ENCODE measurements at regions not wholly inside any gene's neighbourhood (a gene's known extent, or its start where the extent isn't known, plus 50 kb on each side); places are given as distances from the start of the nearest gene placed in this dataset.
"Not testable (repeated sequence)": the region's sequence is repeated elsewhere in the genome, so short reads cannot be mapped to it uniquely, and the experiment has no call there.

DNA sequence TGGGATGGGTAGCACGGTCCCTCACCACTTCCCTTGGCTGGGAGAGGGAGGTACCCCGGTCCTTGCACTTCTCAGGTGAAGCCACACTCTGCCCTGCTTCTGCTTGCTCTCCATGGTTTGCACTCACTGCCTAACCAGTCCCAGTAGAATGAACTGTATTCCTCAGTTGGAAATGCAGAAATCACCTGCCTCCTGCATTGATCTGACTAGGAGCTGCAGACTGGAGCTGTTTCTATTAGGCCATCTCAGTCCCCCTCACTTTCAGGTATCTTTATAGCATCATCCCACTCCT, 264.9 kb downstream of the ZWINT start:
- no peak for DNase-seq

DNA sequence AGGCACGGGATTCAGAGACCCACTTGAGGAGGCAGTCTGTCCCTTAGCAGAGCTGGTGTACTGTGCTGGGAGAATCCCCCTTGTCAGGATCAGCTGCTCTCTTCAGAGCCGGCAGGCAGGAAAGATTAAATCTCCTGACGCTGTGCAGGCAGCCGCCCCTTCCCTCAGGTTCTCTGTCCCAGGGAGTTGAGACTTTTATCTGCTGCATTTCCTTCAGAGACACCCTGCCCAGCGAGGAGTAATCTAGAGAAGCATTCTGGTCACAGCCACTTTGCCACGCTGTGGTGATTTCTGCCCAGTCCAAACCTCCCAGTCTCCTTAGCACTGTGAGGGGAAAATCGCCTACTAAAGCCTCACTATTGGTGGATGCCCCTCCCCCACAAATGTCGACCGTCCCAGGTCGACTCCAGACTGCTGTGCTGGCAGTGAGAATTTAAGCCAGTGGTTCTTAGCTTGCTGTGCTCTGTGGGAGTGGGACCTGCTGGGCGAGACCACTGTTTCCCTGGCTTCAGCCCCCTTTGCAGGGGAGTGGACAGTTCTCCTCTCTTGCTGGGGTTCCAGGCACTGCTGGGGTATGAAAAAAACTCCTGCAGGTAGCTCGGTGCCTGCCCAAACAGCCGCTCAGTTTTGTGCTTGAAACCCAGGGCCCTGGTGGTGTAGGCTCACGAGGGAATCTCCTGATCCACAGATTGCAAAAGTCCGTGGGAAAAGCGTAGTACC, 265.4 kb downstream of the ZWINT start:
- no peak for DNase-seq

DNA sequence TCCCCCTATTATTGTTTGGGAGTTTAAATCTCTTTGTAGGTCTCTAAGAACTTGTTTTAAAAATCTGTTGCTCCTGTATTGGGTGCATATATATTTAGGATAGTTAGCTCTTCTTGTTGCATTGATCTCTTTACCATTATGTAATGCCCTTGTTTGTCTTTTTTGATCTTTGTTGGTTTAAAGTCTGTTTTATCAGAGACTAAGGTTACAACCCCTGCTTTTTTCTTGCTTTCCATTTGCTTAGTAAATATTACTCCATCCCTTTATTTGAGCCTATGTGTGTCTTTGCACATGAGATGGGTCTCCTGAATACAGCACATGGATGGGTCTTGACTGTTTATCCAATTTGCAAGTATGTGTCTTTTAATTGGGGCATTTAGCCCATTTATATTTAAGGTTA, 267.4 kb downstream of the ZWINT start:
- DNase-seq = not testable (repeated sequence)

DNA sequence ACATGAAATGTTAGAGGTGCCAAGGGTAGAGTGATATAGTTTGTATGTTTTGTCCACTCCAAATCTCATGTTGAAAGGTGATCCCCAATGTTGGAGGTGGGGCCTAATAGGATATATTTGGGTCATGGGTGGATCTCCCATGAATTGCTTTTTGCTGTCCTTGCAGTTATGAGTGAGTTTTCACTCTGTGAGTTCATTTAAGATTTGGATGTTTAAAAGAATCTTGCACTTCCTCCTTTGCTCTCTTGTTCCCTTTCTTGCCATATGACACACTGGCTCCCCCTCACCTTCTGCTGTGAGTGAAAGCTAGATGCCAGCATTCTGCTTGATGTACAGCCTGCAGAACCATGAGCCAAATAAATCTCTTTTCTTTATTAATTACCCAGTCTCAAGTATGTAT, 269.2 kb downstream of the ZWINT start:
- no peak for DNase-seq

DNA sequence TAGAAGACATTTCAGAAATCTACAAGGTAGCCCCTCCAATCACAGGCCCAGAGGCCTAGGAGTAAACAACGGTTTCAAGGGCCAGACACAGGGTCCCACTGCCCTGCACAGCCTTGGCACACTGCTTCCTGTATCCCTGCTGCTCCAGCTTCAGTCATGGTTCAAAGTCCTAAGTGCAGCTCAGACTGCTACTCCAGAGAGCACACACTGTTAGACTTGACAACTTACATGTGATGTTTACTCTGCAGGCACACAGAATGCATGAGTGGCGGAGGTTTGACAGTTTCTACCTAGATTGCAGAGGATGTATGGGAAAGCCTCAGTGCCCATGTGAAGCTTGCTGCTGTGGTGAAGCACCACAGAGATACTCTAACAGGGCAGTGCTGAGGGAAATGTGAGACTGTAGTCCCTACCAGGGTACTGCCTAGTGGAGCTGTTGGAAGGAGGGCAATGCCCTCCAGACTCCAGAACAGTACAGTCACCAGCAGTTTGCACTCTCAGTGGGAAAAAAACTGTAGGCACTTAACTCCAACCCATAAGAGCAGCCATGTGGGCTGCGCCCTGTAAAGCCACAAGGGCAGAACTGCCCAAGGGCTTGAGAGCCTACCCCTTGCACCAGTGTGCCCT, 270.0 kb downstream of the ZWINT start:
- no peak for DNase-seq

DNA sequence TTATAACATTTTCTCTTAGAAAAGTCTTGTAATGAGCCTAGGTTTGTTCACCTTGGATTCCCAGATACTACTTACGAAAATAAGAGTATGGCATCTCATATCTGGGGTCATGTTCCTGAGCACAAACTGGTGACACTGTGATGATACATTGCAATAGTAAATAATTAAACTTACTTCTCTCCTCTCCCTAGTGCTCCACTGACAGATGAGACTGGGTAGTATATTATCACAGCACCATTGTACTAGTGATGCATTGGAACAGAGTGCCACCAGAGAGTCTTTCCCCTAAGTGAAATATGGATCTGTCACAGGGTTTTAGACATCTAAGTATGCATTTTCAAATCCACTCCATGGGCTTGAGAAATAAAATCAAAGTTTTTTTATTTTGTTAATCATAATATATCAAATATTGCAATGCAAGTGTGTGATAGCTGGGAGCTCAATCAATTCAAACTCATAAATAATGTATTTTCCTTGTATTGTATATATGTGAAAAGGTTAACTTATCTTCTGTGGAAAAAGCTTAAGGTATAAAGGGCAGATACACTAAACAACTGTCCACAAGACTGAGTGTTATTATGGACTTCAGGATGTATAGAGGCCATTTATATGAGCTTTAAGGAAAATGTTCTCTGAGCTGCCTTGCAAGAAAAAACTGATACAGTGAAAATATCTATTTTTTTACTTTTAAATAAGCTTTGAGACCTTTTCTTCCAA, 275.5 kb downstream of the ZWINT start:
- no peak for DNase-seq

GRCh38 chr10:56082169-56082568, 278.9 kb downstream of the ZWINT start:
- no peak for DNase-seq

DNA sequence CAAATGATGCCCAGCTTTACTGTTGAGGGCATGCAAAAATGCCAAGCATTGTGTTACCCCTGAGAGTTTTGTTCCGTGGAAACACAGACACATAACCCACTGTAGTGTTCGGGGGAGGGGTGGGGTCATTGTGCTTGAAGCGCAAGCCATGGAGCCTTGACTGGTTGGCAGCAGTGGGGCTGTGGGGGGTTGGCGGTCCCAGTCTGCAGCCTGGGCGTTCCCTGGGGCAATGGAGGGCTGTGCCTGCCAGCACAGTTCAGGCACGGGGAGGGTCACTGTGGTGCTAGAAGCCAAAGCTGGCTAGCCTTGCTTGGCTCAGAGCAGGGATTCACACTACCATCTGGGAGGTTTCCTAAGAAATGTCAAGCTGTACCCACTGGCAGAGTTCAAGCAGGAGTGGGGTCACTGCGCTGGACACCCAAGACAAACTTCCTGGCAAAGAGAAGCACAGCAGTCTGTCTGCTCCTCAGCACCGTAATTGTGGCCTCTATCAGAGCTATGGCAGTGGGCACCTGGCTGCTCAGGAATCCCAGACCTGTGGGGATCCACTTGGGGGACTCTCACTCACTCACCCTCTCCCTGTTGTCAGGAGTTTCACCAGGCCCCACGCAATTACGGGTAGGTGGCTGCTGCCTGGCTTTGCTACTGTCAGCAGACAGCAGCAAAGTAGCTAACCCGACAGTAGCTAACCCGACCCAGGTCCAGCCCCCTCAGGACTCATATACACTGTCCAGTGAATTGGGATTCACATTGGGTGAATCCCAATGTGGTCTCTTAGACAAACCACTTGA, 292.4 kb downstream of the ZWINT start:
- DNase-seq = no peak

DNA sequence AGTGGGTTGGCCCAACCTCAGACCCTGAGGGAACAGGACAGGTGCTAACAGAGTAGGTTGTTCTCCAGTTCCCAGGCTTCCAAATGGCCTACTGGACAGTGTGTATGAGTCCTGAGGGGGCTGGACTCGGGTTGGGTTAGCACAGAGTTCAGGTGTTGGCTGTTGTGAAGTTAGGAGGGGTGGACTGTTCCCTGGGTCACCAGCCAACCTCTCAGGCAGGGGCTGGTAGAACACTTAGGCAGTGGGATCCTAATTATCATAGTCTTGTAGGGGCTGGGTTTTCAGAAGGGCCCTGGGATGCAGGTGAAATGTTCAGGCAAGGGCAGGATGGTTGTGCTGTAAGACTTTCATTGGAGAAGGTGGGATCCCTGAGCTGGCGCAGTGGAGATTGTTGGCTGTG, 293.0 kb downstream of the ZWINT start:
- no peak for DNase-seq

DNA sequence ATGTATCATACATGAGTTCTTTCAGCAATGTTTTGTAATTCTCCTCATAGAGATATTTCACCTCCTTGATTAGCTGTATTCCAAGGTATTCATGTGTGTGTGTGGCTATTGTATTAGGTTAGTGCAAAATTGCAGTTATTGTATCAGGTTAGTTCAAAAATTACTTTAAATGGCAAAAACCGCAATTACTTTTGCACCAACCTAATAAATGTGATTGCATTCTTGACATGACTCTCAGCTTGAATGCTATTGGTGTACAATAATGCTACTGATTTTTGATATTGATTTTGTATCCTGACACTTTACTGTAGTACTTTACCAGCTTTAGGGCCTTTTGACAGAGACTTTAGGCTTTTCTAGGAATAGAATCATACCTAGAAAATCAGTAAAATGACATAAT, 297.4 kb downstream of the ZWINT start:
- DNase-seq = no peak

DNA sequence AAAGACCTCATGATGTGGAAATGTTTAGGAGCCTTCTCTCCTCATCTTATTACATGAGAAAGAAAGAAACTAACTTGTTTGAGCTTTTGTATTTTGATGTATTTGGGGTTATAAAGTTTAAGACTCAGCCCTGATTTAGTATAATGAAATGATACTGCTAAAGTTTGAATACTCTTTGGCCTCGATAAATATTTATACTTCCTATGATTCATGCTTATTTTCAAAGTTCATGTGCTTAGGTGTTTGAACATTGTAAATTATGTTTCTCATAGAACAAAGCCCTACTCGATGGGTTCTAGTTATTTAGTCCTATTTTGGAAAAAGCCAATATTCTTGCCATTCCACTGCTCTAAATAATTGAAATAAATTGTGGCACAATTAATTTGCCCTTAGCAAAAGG, 303.2 kb downstream of the ZWINT start:
- DNase-seq = no peak

DNA sequence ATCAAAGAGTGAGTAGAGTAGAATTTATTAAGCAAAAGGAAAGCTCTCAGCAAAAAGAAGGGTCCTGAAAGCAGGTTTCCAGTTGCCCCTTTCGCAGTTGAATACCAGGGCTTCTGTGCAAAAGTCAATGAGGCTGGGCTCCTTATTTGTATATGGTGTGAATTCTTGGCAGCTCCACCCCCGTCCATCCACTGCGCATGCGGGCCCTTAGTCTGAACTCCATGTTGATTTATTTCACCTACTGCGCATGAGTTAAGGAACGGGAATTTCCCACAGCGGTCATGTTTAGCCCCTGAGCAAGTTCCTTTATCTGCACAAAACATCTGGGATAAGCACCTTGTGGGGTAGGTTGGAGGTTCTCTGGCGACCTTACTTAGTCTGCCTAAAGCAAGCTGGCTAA, 325.6 kb downstream of the ZWINT start:
- no peak for DNase-seq

DNA sequence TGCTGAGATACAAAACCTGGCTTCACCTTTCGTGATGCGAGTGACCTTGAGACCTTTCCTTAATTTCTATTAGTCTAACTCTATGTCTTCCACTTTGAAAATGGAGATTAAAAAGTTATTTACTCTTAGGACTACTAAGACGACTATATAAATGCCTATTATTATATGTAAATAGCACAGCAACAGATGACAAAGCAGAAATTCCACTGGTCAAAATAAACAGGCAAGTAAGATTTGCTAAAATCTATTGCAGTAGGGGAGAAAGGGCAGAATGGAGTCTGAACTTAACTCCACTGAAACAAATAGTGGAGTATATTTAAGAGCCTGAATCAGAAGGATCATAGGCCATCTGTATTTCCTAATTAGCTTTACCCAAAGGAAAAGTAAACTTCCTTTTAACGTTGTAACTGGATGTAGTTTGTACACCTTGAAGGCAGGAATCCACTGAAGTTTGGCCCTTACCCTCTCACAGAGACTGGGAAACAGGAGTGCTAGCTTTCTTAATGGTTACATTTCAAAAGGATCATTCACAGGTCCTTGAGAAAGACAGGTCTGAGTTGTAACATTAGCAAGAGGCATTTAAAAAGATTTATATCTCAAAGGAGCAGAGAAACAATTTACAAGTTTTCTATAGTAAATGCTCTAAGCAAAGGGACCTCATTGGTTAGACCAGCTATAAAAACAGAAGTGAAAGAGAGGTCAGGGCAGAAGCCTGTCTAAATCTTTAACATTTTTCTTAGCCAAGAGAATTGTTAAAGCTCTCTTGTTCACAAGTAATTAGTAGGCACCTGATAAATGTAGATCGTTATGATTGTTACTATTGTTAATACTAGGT, 332.5 kb downstream of the ZWINT start:
- DNase-seq = no peak

DNA sequence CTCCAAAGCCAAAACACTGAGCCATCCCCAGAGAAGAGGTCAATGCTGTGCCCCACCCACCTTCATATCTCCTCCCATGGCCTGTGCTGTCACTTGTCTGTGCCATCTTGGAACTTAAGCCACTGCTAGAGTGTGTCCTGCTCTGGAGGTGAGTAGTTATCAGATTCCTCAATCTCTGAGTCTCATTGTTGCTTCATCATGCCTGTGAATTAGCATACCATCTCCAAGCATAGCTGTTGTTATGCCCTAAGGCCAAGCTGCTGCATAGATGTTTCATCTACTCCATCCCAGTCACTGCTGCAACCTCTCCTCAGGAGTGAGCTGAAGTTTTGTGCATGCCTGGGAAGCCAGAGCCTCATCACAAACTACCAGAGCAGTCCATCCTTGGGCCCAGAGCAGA, 349.0 kb downstream of the ZWINT start:
- no peak for DNase-seq

DNA sequence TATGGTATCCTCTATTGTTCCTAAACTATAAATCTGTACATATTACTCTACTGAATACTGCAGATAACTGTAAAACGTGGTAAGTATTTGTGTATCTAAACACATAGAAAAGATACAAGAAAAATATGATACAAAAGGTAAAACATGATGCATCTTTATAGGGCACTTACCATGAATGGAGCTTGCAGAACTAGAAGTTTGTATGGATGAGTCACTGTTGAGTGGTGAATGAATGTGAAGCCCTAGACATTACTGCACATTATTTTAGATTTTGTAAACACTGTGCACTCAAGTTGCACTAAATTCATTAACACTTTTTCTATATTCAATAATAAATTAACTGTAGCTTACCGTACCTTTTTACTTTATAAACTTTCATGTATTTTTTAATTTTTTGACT, 357.5 kb downstream of the ZWINT start:
- DNase-seq = no peak

DNA sequence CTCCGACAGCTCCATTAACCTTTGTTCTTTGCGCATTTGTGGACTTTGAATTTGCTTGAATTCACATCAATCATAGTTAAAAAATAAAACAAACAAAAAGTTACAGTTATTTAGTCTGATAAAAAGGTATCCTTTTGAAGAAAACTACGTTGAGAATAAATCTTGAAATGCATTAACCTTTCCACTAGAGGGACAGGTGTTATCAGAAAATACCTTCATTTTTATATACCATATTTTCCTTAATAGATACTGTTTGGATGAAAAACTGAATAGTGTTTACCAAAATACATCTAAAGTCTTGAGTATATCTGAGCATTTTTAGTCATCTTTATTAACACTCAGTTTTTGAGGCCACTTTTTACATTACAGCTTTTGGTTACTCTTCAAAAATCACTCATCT, 371.9 kb downstream of the ZWINT start:
- DNase-seq = no peak

- no peak for DNase-seq
Measured at GRCh38 chr10:55979203-55979602, 381.9 kb downstream of the ZWINT start.

GRCh38 chr10:55966101-55966500, 395.0 kb downstream of the ZWINT start:
- DNase-seq = no peak

DNA sequence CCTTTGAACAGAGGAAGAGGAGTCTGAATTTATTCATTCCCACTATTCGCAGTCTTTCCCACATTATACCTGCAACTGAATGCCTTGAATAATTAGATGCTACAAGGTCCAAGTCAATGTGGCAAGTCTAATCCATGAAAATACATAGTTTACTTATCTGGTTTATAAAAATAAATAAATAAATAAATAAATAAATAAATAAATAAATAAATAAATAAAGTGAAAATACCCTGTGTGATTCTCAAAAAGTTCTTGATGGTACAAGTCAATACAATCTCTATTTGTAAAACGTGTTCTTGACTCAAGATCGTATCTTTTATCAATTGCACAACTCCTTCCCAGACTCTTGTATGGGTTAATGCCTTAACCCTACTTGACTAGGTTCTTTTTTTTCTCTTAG, 417.7 kb downstream of the ZWINT start:
- DNase-seq = no peak

GRCh38 chr10:55929291-55929690, 431.8 kb downstream of the ZWINT start:
- no peak for DNase-seq

DNA sequence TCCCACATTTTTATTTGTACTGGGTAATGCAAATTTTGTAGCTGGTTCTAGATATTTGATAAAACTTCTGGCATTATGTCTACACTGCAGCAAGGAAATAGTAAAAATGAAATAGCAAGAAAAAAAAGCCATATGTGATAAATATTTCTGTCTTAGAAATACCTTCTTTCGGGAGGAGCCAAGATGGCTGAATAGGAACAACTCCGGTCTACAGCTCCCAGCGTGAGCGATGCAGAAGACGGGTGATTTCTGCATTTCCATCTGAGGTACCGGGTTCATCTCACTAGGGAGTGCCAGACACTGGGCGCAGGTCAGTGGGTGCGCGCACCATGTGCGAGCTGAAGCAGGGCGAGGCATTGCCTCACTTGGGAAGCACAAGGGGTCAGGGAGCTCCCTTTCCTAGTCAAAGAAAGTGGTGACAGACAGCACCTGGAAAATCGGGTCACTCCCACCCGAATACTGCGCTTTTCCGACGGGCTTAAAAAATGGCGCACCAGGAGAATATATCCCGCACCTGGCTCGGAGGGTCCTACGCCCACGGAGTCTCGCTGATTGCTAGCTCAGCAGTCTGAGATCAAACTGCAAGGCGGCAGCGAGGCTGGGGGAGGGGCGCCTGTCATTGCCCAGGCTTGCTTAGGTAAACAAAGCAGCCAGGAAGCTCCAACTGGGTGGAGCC, 461.4 kb downstream of the ZWINT start:
- DNase-seq = not testable (repeated sequence)

GRCh38 chr10:55897490-55897921, 463.6 kb downstream of the ZWINT start:
- no peak for DNase-seq
